ENCODE measurements at regions not wholly inside any gene's neighbourhood (a gene's known extent, or its start where the extent isn't known, plus 50 kb on each side); places are given as distances from the start of the nearest gene placed in this dataset.

DNA sequence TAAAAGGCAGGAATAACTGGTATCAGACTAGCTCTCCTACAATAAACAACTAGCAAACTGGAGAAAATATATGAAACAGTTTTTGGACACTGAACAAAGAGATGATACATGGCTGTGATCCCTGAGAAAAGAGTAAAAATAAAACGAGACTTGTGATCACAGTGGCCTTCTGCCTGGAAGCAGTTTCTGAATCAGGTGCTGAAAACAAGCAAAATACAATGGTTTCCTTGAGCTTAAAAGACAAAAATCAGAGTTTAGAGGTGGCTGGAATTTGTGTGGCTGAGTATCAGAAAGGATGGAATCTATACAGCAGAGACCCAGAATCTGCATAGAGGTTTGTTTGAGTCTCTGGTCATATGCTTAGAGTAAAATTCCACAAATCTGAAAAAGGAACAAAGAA, 242.5 kb upstream of the SOX9 start:
- Histone ChIP-seq H3K36me3 (ENCODE audit: control insufficient read depth, insufficient read depth, low read length) (no peaks in the 10 kb centered on the region), H3K4me3 (ENCODE audit: low read depth, low read length) (no peak overlapping the region), H3K27me3 (ENCODE audit: control insufficient read depth, insufficient read depth, low read length) (no peaks in the 10 kb centered on the region)
- DNase-seq (ENCODE audit: low read depth) = no peak
- TF ChIP-seq, protein P1, sequence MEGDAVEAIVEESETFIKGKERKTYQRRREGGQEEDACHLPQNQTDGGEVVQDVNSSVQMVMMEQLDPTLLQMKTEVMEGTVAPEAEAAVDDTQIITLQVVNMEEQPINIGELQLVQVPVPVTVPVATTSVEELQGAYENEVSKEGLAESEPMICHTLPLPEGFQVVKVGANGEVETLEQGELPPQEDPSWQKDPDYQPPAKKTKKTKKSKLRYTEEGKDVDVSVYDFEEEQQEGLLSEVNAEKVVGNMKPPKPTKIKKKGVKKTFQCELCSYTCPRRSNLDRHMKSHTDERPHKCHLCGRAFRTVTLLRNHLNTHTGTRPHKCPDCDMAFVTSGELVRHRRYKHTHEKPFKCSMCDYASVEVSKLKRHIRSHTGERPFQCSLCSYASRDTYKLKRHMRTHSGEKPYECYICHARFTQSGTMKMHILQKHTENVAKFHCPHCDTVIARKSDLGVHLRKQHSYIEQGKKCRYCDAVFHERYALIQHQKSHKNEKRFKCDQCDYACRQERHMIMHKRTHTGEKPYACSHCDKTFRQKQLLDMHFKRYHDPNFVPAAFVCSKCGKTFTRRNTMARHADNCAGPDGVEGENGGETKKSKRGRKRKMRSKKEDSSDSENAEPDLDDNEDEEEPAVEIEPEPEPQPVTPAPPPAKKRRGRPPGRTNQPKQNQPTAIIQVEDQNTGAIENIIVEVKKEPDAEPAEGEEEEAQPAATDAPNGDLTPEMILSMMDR (IDR thresholded peaks at IDR 0.05; ENCODE audit: insufficient read depth, low read length, poor library complexity, severe bottlenecking) = no peak

DNA sequence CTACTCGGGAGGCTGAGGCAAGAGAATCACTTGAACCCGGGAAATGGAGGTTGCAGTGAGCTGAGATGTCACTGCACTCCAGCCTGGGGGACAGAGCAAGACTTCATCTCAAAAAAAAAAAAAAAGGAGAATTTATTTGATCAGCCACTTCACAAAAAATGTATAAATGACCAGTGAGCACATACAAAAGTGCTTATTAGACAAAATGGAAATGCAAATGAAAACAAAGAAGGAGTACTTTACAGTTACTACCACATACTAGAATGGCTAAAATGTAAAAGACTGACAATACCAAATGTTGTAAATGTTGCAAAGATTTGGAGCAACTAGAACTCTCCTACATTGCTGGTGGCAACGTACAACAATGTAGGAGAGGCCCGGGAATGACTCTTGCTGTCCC, 241.8 kb upstream of the SOX9 start:
- TF ChIP-seq, protein P1 (IDR thresholded peaks at IDR 0.05; ENCODE audit: insufficient read depth, low read length, poor library complexity, severe bottlenecking) = no peak
- no peak overlapping the region for H3K4me3 ChIP-seq (ENCODE audit: low read depth, low read length)
- no peak for DNase-seq (ENCODE audit: low read depth)
- no peaks in the 10 kb centered on the region for H3K36me3 ChIP-seq (ENCODE audit: control insufficient read depth, insufficient read depth, low read length)
- H3K27me3 ChIP-seq (ENCODE audit: control insufficient read depth, insufficient read depth, low read length) = no peaks in the 10 kb centered on the region

DNA sequence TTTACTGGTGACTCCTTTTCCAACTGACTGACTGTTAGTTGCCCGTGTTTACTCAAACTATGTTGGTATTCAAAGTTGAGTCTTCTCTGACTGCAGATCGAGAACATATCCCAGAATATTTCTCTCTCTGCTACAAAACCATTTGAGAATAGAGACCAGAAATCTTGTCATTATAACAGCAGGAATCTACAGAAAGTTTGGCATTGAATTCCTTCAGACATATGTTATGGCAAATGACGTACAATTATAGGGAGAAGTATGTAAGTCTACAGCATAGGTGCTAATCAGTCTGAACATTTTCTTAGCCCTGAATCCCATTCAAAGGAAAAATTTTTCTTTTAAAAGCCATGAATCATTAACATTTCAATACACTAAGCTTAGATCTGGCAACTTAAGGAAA, 239.8 kb upstream of the SOX9 start:
- no peak for DNase-seq (ENCODE audit: low read depth)
- H3K27me3 ChIP-seq (ENCODE audit: control insufficient read depth, insufficient read depth, low read length) = no peaks in the 10 kb centered on the region
- H3K36me3 ChIP-seq (ENCODE audit: control insufficient read depth, insufficient read depth, low read length) = no peaks in the 10 kb centered on the region
- H3K4me3 ChIP-seq (ENCODE audit: low read depth, low read length) = no peak overlapping the region
- TF ChIP-seq, protein P1 (IDR thresholded peaks at IDR 0.05; ENCODE audit: insufficient read depth, low read length, poor library complexity, severe bottlenecking) = no peak

DNA sequence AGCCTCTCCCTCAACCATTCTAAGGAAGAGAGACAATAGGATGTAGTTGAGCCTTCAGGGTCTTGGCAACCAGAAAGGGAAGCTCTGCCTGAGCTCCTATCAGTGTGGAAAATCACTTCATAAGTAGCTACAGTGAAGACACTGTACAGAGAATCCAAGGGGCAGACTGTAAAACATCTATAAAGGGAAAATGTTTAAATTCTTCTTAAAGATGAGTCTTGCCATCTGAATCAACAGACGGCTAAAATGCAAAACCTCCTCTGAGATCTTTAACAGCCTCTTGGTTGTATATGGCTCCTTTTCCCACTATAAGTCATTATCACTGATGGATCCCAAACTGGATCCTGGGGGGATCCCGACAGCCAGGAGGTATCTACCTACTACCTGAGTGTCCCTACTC, 239.2 kb upstream of the SOX9 start:
- TF ChIP-seq, protein P1 (IDR thresholded peaks at IDR 0.05; ENCODE audit: insufficient read depth, low read length, poor library complexity, severe bottlenecking) = no peak
- no peak for DNase-seq (ENCODE audit: low read depth)
- Histone ChIP-seq H3K36me3 (ENCODE audit: control insufficient read depth, insufficient read depth, low read length) (no peaks in the 10 kb centered on the region), H3K27me3 (ENCODE audit: control insufficient read depth, insufficient read depth, low read length) (no peaks in the 10 kb centered on the region), H3K4me3 (ENCODE audit: low read depth, low read length) (no peak overlapping the region)

DNA sequence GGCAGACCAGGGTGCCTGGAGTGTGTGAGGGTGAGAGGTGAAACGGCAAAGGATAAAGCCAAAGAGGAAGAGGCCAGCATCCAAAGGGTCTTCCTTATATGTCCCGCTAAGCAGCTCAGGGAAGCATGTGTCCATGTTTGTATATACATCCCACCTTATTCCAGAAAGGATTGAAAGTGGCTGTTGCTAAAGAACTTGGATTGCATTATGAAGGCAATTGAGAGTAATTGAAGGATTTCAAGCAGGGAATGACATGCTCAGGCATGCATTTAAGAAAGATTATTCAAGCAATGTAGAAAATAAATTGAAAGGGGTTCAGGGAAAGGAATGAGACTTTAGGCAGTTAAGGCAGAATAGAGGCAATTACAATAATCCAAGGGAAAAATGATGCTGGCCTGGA, 237.6 kb upstream of the SOX9 start:
- Histone ChIP-seq H3K27me3 (ENCODE audit: control insufficient read depth, insufficient read depth, low read length) (no peaks in the 10 kb centered on the region), H3K4me3 (ENCODE audit: low read depth, low read length) (no peak overlapping the region), H3K36me3 (ENCODE audit: control insufficient read depth, insufficient read depth, low read length) (no peaks in the 10 kb centered on the region)
- DNase-seq (ENCODE audit: low read depth) = no peak
- TF ChIP-seq, protein P1 (IDR thresholded peaks at IDR 0.05; ENCODE audit: insufficient read depth, low read length, poor library complexity, severe bottlenecking) = no peak

DNA sequence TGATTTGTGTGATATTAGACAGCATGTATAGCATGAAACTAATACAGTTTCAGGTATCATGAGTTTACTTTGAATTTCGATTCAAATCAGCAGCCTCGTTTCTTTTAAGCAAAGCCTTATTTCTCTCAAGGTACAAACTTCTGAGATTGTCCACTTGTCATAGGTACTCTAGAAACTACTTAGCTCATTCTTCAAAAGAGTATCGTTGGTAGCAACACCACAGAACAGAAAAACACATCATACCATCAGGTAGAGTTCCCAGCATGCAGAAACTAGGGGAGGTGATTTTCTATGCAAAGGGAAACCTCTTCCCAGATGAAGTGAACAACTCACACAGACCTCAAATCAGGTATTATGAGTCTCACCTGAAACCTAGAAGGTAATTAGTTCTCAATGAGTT, 237.0 kb upstream of the SOX9 start:
- Histone ChIP-seq H3K27me3 (ENCODE audit: control insufficient read depth, insufficient read depth, low read length) (no peaks in the 10 kb centered on the region), H3K36me3 (ENCODE audit: control insufficient read depth, insufficient read depth, low read length) (no peaks in the 10 kb centered on the region), H3K4me3 (ENCODE audit: low read depth, low read length) (no peak overlapping the region)
- TF ChIP-seq, protein P1 (IDR thresholded peaks at IDR 0.05; ENCODE audit: insufficient read depth, low read length, poor library complexity, severe bottlenecking) = no peak
- DNase-seq (ENCODE audit: low read depth) = no peak
